HepG2 (cell line): ENCODE measurements at regions not wholly inside any gene's neighbourhood (a gene's known extent, or its start where the extent isn't known, plus 50 kb on each side); places are given as distances from the start of the nearest gene placed in this dataset.
A peak's percentile ranks its signal among the peaks of the same experiment; 100 is the strongest.

Source experiments
- ADNP ChIP-seq: sonication (generic); formaldehyde crosslinking; IDR thresholded peaks from 2 replicates; pipeline ENCODE4 v1.4.0; 2020; ENCODE audit warnings: missing genetic modification reagents
- CCAR2 ChIP-seq: fragments of 200-400 bp; formaldehyde crosslinking; optimal IDR thresholded peaks from 2 replicates; pipeline ENCODE3; 2018; ENCODE audit warnings: low read depth, mild to moderate bottlenecking, low read length, moderate library complexity
- CEBPG ChIP-seq: IDR thresholded peaks from 2 replicates; pipeline ENCODE4 v1.6.1; 2016
- CREB1 ChIP-seq, 2 experiments: fragments of 450-650 bp in 1 of 2; IDR thresholded peaks; 2 replicates each; pipeline ENCODE4 v1.6.1; 2016 to 2017; ENCODE audit warnings: control low read depth in 1 of 2, mild to moderate bottlenecking in 1 of 2, missing compliant biosample characterization in 1 of 2, missing genetic modification characterization in 1 of 2
- CTCF ChIP-seq: sonication (generic); formaldehyde crosslinking; IDR thresholded peaks from 2 replicates; pipeline ENCODE4 v1.5.0; 2020; ENCODE audit warnings: mild to moderate bottlenecking, missing genetic modification reagents, moderate library complexity
- EP300 ChIP-seq, 3 experiments: sonication (generic) in 1 of 3; formaldehyde crosslinking in 1 of 3; IDR thresholded peaks; 2 replicates each; pipeline versions ENCODE4 v1.5.1 to v1.6.1; 2011 to 2020; ENCODE audit warnings: low read depth in 2 of 3, low read length in 2 of 3, borderline replicate concordance in 1 of 3, improper control_type of control experiment in 1 of 3, mild to moderate bottlenecking in 1 of 3, missing genetic modification reagents in 1 of 3, moderate library complexity in 1 of 3
- FOXO1 ChIP-seq: sonication (generic); formaldehyde crosslinking; IDR thresholded peaks from 2 replicates; pipeline ENCODE4 v1.4.0; 2020; ENCODE audit warnings: missing genetic modification reagents
- MATR3 ChIP-seq: sonication (generic); formaldehyde crosslinking; IDR thresholded peaks from 2 replicates; pipeline ENCODE4 v1.4.0; 2020; ENCODE audit warnings: missing genetic modification reagents
- MEF2D ChIP-seq: sonication (generic); formaldehyde crosslinking; IDR thresholded peaks from 2 replicates; pipeline ENCODE4 v1.5.1; 2020; ENCODE audit warnings: mild to moderate bottlenecking, missing genetic modification reagents
- NFYB ChIP-seq: sonication (generic); formaldehyde crosslinking; IDR thresholded peaks from 2 replicates; pipeline ENCODE4 v1.4.0; 2020; ENCODE audit warnings: missing genetic modification reagents
- RXRA ChIP-seq: sonication (generic); formaldehyde crosslinking; IDR thresholded peaks from 2 replicates; pipeline ENCODE4 v1.5.1; 2020; ENCODE audit warnings: missing genetic modification reagents
- RXRB ChIP-seq: IDR thresholded peaks from 2 replicates; pipeline ENCODE4 v1.6.1; 2016; ENCODE audit warnings: borderline replicate concordance, missing genetic modification reagents, missing compliant biosample characterization
- SAP130 ChIP-seq: IDR thresholded peaks from 2 replicates; pipeline ENCODE4 v1.6.1; 2016; ENCODE audit warnings: low read depth
- SKIL ChIP-seq: sonication (generic); formaldehyde crosslinking; IDR thresholded peaks from 2 replicates; pipeline ENCODE4 v1.8.0; 2022; ENCODE audit warnings: missing genetic modification reagents, mild to moderate bottlenecking, moderate library complexity, borderline replicate concordance
- UBTF ChIP-seq: sonication (generic); formaldehyde crosslinking; IDR thresholded peaks from 2 replicates; pipeline ENCODE4 v1.4.0; 2020; ENCODE audit warnings: mild to moderate bottlenecking, missing genetic modification reagents
- ZBTB43 ChIP-seq: sonication (generic); formaldehyde crosslinking; conservative IDR thresholded peaks from 2 replicates; pipeline ENCODE4 v1.4.0; 2020; ENCODE audit warnings: missing genetic modification reagents
- ZFX ChIP-seq: sonication (generic); formaldehyde crosslinking; IDR thresholded peaks from 2 replicates; pipeline ENCODE4 v1.4.0; 2020; ENCODE audit warnings: mild to moderate bottlenecking, low read depth, missing genetic modification reagents, moderate library complexity
- ZNF101 ChIP-seq: sonication (generic); formaldehyde crosslinking; IDR thresholded peaks from 2 replicates; pipeline ENCODE4 v1.4.0; 2020; ENCODE audit warnings: mild to moderate bottlenecking, low read depth, missing genetic modification reagents, borderline replicate concordance
- ZNF441 ChIP-seq: sonication (generic); formaldehyde crosslinking; IDR thresholded peaks from 2 replicates; pipeline ENCODE4 v1.7.0; 2021; ENCODE audit warnings: missing genetic modification reagents, borderline replicate concordance
- ZNF564 ChIP-seq: sonication (generic); formaldehyde crosslinking; IDR thresholded peaks from 2 replicates; pipeline ENCODE4 v1.8.1; 2023; ENCODE audit warnings: mild to moderate bottlenecking, missing genetic modification reagents
- ZNF816 ChIP-seq: sonication (generic); formaldehyde crosslinking; IDR thresholded peaks from 2 replicates; pipeline ENCODE4 v1.8.0; 2022; ENCODE audit warnings: missing genetic modification reagents, mild to moderate bottlenecking, borderline replicate concordance
- ZNF83 ChIP-seq: sonication (generic); formaldehyde crosslinking; IDR thresholded peaks from 2 replicates; pipeline ENCODE4 v1.4.0; 2020; ENCODE audit warnings: missing genetic modification reagents, mild to moderate bottlenecking, borderline replicate concordance

GRCh38 chr12:46430340-46430948 lies 57.9 kb upstream of the SLC38A2 start (continued):
- peak in 1 of 2 experiments; percentile 92; a peak in 2 of 4 replicates for TF ChIP-seq EP300 (IDR thresholded peaks at IDR 0.05; ENCODE audit: low read depth in 2 of 2, low read length in 2 of 2)
- TF ChIP-seq EP300 (CRISPR knock-in tag; IDR thresholded peaks at IDR 0.05; ENCODE audit: borderline replicate concordance), result peak; percentile 87; the same call in 1 of the 2 replicates
- TF ChIP-seq UBTF (CRISPR knock-in tag), result no peak
- TF ChIP-seq MEF2D (CRISPR knock-in tag), result 0 out of 2 replicates have a peak, but pooled peaks have one; percentile 28
- no peak for TF ChIP-seq ZNF564
- TF ChIP-seq ZFX, result no peak
- peak; percentile 98 for TF ChIP-seq CEBPG (CRISPR knock-in tag)
- no peak for TF ChIP-seq NFYB (CRISPR knock-in tag)
- no peak for TF ChIP-seq ZNF101 (CRISPR knock-in tag)
- TF ChIP-seq CTCF (CRISPR knock-in tag), result no peak
- peak; percentile 66; the same call in 1 of the 2 replicates for TF ChIP-seq ZBTB43 (CRISPR knock-in tag)
- TF ChIP-seq FOXO1 (CRISPR knock-in tag), result peak; percentile 83
- TF ChIP-seq ZNF441 (CRISPR knock-in tag), result no peak
- peak; percentile 57; the same call in 1 of the 2 replicates for TF ChIP-seq RXRA
- TF ChIP-seq RXRB (CRISPR knock-in tag), result peak; percentile 96
- TF ChIP-seq MATR3, result no peak
- TF ChIP-seq CREB1 (IDR thresholded peaks at IDR 0.05), result no peak
- TF ChIP-seq CREB1 (CRISPR knock-in tag; IDR thresholded peaks at IDR 0.05), result peak; percentile 84
- no peak for TF ChIP-seq ZNF83
- no peak for TF ChIP-seq ADNP
- TF ChIP-seq SAP130 (CRISPR knock-in tag), result peak; percentile 81
- TF ChIP-seq CCAR2, result no peak
- no peak for TF ChIP-seq ZNF816 (CRISPR knock-in tag)
- peak; percentile 68; the same call in 1 of the 2 replicates for TF ChIP-seq SKIL
